ENCODE measurements at regions not wholly inside any gene's neighbourhood (a gene's known extent, or its start where the extent isn't known, plus 50 kb on each side); places are given as distances from the start of the nearest gene placed in this dataset.

GRCh38 chr21:15932726-15933125 is 202.9 kb downstream of the USP25 start:
- H3K4me3 ChIP-seq (ENCODE audit: low read depth, low read length) = no peak overlapping the region
- TF ChIP-seq CTCF (IDR thresholded peaks at IDR 0.05; ENCODE audit: borderline replicate concordance, insufficient read depth, low read depth, low read length) = no peak

- no peak overlapping the region for H3K4me3 ChIP-seq (ENCODE audit: low read depth, low read length)
- no peak for TF ChIP-seq CTCF (IDR thresholded peaks at IDR 0.05; ENCODE audit: borderline replicate concordance, insufficient read depth, low read depth, low read length)
These were observed 205.7 kb downstream of the USP25 start for GRCh38 chr21:15935530-15935929.

DNA sequence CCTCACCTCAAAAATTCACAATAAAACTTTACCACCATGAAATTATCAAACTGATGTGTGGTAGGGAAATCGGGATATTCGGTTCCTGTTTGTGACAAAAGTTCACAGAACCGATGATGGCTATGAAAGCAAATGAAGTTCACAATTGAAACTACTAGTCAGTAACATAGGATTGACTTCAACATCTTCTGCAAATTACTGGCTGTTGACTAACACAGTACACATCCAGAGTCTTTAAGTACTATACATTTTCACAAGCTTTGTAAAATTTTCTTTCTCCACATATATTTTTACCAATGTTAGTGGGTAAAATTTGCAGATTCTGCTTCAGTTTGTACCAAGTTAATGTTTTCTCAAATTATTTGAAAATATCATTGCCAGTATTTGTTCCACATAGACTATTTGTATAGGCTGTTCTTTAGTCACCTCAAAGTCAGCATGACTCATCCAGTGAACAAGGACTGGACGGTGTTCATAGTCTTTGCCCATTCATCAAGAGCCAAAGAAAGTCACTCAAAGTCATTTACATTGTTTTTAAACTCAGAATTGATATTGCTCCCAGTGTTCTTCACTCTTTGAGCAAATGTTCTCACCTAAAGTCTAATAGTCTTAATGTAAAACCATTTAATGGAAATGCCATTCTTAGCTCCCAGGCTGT is 213.4 kb downstream of the USP25 start:
- no peak overlapping the region for H3K4me3 ChIP-seq (ENCODE audit: low read depth, low read length)
- no peak for TF ChIP-seq CTCF (IDR thresholded peaks at IDR 0.05; ENCODE audit: borderline replicate concordance, insufficient read depth, low read depth, low read length)

DNA sequence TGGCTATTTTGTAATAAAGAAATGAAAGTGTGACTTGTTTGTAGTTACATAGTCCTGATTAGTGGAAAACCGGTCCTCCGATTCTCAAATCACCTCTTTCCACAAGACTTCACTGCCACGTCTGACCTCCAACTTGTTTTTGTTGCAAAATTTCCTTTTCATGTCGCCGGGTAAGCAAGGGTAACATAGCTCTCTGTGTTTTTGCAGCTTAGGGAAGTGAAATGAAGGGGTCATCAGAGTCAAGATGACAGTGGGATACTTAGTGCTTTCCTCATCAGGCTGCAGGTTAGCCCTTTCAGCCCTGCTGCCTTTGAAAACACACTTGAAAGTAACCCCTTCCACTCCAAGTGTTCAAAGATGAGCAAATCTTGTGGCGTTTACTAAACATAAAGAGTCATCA is 217.9 kb downstream of the USP25 start:
- no peak for TF ChIP-seq CTCF (IDR thresholded peaks at IDR 0.05; ENCODE audit: borderline replicate concordance, insufficient read depth, low read depth, low read length)
- H3K4me3 ChIP-seq (ENCODE audit: low read depth, low read length) = no peak overlapping the region

DNA sequence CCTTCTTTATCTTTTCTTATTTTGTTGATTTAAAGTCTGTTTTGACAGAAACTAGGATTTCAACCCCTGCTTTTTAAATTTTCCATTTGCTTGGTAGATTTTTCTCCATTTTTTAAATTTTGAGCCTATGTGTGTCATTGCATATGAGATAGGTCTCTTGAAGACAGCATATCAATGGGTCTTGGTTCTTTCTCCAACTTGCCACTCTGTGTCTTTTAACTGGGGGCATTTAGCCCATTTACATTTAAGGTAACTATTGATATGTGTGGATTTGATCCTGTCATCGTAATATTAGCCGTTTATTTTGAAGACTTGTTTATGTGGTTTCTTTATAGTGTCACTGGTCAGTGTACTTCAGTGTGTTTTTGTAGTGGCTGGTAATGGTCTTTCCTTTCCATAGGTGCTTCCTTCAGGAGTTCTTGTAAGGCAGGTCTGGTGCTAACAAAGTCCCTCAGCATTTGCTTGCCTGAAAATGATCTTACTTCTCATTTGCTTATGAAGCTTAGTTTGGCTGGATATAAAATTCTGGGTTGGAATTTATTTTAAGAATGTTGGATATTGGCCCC is 223.9 kb downstream of the USP25 start:
- no peak for TF ChIP-seq CTCF (IDR thresholded peaks at IDR 0.05; ENCODE audit: borderline replicate concordance, insufficient read depth, low read depth, low read length)

DNA sequence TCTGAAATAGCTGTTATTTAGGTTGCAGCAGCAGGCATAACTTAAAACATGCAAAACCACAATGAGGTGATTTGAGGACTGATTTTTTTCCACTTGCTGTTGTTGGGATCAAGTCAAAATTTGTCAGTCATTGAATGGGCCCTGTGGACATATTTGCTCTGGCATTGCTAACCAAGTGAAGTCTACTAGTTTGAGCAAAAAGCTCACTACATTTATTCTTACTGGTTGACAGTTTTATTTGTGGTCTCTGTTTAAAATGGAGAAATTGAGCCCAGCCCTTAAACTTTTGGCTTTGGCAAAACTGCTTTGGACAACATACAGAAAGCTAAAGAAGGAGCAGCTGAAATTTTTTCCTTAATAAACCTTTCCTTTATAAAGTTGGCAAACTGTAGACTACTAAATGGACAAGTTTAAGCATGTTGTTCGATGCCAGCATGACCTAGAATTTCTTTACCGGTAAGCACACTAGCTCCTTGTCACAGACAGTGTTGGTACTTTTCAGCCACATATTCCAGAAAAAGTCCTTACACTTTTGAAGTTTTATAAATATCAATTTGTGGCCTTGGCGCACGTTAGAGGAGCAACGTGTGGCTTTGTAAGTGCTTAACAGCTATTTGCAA is 234.6 kb downstream of the USP25 start:
- no peak overlapping the region for H3K4me3 ChIP-seq (ENCODE audit: low read depth, low read length)
- TF ChIP-seq CTCF (IDR thresholded peaks at IDR 0.05; ENCODE audit: borderline replicate concordance, insufficient read depth, low read depth, low read length) = no peak

More for the DNA sequence above, 223.9 kb downstream of the USP25 start:
- H3K4me3 ChIP-seq (ENCODE audit: low read depth, low read length) = no peak overlapping the region

- TF ChIP-seq CTCF (IDR thresholded peaks at IDR 0.05; ENCODE audit: borderline replicate concordance, insufficient read depth, low read depth, low read length) = no peak
- no peak overlapping the region for H3K4me3 ChIP-seq (ENCODE audit: low read depth, low read length)
These were observed 236.4 kb downstream of the USP25 start for GRCh38 chr21:15966231-15966630.
